ENCODE measurements at regions not wholly inside any gene's neighbourhood (a gene's known extent, or its start where the extent isn't known, plus 50 kb on each side); places are given as distances from the start of the nearest gene placed in this dataset.
A peak's percentile ranks its signal among the peaks of the same experiment; 100 is the strongest.

DNA sequence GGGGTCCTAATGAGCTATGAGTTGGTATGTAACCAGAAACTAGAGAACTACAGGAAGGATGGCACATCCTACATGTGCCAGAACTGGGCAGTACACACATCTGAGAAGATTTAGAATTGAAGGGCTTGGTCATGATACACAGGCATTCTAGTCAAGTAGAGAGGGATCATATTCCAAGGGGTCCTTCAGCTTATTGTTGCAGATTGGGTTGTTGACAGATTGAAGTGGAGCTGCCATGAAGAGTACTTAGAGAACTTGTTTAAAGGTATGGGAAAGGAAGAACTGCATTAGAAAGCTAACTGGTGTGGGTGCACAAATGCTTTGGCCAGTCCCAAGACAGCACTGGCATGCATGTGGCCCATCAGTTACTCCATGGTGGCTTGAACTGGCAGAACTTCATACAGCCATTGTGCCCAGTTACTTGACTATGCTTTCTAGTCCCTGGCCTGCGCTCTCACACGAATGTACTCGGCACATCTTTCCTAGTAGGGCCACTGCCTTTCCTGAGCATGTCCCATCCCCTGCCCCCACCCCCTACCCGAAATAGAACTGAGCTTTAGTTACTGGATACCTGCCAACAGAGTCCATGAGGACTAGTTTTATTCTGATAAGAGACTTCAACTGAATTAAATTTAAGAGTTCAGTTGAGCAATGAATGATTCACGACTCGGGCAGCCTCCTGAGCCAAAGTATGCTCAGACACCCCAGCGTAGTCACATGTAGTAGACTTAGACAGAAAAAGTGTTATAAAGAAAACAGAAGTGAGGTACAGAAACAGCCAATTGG is 64.0 kb downstream of the CCNG2 start:
- H3K36me3 ChIP-seq (ENCODE audit: insufficient read depth, low read length) = no peaks in the 10 kb centered on the region
- ChIA-PET CTCF (ENCODE audit: partially characterized antibody) (interaction anchor here (1.4 kb wide), 1 partner anchor 17 kb away, joined by 3 read pairs; no protein-coding TSS in a partner anchor), POLR2A (ENCODE audit: partially characterized antibody) (no interaction called here)
- H3K4me1 ChIP-seq (ENCODE audit: insufficient read depth, low read length) = no peaks in the 10 kb centered on the region
- H3K4me3 ChIP-seq (ENCODE audit: low read length in 2 of 2) = no peak overlapping the region
- Mint-ChIP-seq H3K27me3 (peaks cover 9 to 12% of the 10 kb centered on the region in 2 donors), H3K9me3 (peaks cover 0 to 2% (median 0%) of the 10 kb centered on the region in 8 donors), H3K4me3 (no peak overlapping the region), H3K4me1 (no peaks in the 10 kb centered on the region), H3K36me3 (no peaks in the 10 kb centered on the region), H3K27ac (no peak overlapping the region)
- no peaks in the 10 kb centered on the region for H3K9me3 ChIP-seq (ENCODE audit: control insufficient read depth in 1 of 2, low read length in 2 of 2)
- no peaks in the 10 kb centered on the region for H3K27me3 ChIP-seq (ENCODE audit: insufficient read depth, low read length)
- no peak overlapping the region for H3K27ac ChIP-seq (ENCODE audit: low read depth, low read length)
- intact Hi-C loops (cut with micrococcal nuclease) = no loop called here
- no peak for DNase-seq

- peaks cover 8 to 12% of the 10 kb centered on the region in 2 donors for H3K27me3 Mint-ChIP-seq
- no peak overlapping the region for H3K4me3 Mint-ChIP-seq
- intact Hi-C loops (cut with micrococcal nuclease) = no loop called here
- H3K4me1 Mint-ChIP-seq = no peaks in the 10 kb centered on the region
- H3K27ac Mint-ChIP-seq = no peak overlapping the region
- CTCF ChIA-PET (ENCODE audit: partially characterized antibody) = no interaction called here
- peaks cover 2 to 20% (median 10%) of the 10 kb centered on the region in 8 donors for H3K9me3 Mint-ChIP-seq
- no peaks in the 10 kb centered on the region for H3K9me3 ChIP-seq (ENCODE audit: control insufficient read depth in 1 of 2, low read length in 2 of 2)
- H3K36me3 Mint-ChIP-seq = no peaks in the 10 kb centered on the region
- H3K27me3 ChIP-seq (ENCODE audit: insufficient read depth, low read length) = no peaks in the 10 kb centered on the region
- H3K36me3 ChIP-seq (ENCODE audit: insufficient read depth, low read length) = no peaks in the 10 kb centered on the region
- H3K4me3 ChIP-seq (ENCODE audit: low read length in 2 of 2) = no peak overlapping the region
- DNase-seq = no peak
- no peak overlapping the region for H3K27ac ChIP-seq (ENCODE audit: low read depth, low read length)
- H3K4me1 ChIP-seq (ENCODE audit: insufficient read depth, low read length) = no peaks in the 10 kb centered on the region
- POLR2A ChIA-PET (ENCODE audit: partially characterized antibody) = interaction anchor here (0.6 kb wide), 1 partner anchor 780 kb away, joined by 4 read pairs; no protein-coding TSS in a partner anchor
These were observed 68.0 kb downstream of the CCNG2 start for GRCh38 chr4:77225022-77225421.

DNA sequence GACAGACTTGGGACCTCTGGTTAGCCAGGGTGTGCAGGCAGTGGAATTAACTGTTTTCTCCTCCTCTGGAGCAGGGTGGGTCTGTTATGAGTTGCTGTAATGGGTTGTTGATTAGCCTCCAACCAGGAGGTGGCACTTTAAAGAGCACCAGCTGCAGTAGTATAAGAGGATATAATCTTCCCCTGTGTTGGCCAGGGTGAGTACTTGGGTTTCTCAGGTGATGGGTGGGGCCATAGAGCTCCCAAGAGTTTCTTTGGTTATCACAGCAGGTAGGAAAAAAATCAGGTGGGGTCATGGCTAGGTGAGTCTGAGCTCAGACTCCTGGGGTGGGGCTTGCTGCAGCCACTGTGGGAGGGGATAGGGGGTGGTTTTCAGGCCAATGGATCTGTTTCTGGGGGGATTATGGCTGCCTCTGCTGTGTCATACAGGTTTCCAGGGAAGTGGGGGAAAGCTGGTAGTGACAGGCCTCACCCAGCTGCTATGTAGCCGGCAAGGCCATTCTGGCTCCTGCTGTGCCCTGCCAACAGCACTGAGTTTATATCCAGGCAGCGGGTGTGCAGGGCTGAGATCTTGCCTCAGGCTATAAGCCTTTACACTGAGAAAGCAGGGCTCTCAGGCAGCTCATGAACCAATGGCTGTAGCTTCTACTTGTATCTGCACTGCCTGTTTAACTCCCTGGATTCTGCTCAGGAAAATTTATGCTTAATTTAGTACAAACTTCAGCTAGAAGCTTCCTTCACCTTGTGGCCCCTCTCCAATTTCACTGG is 70.1 kb downstream of the CCNG2 start:
- Mint-ChIP-seq H3K9me3 (peaks cover 0 to 20% (median 10%) of the 10 kb centered on the region in 8 donors), H3K36me3 (no peaks in the 10 kb centered on the region), H3K4me3 (no peak overlapping the region), H3K4me1 (no peaks in the 10 kb centered on the region), H3K27me3 (peaks cover 4 to 12% of the 10 kb centered on the region in 2 donors), H3K27ac (peak overlapping the region in 1 of 7 donors; percentile 49)
- no peak overlapping the region for H3K4me3 ChIP-seq (ENCODE audit: low read length in 2 of 2)
- CTCF ChIA-PET (ENCODE audit: partially characterized antibody) = interaction anchor here (1.1 to 1.7 kb wide), 2 partner anchors 11 kb away, joined by 5 read pairs; no protein-coding TSS in a partner anchor
- no peak for DNase-seq
- no peaks in the 10 kb centered on the region for H3K27me3 ChIP-seq (ENCODE audit: insufficient read depth, low read length)
- no peak overlapping the region for H3K27ac ChIP-seq (ENCODE audit: low read depth, low read length)
- POLR2A ChIA-PET (ENCODE audit: partially characterized antibody) = no interaction called here
- intact Hi-C loops (cut with micrococcal nuclease) = no loop called here
- no peaks in the 10 kb centered on the region for H3K36me3 ChIP-seq (ENCODE audit: insufficient read depth, low read length)
- H3K4me1 ChIP-seq (ENCODE audit: insufficient read depth, low read length) = no peaks in the 10 kb centered on the region
- H3K9me3 ChIP-seq (ENCODE audit: control insufficient read depth in 1 of 2, low read length in 2 of 2) = no peaks in the 10 kb centered on the region

GRCh38 chr4:77229433-77229832 is 72.4 kb downstream of the CCNG2 start:
- no peaks in the 10 kb centered on the region for H3K4me1 Mint-ChIP-seq
- no peak overlapping the region for H3K4me3 Mint-ChIP-seq
- peaks cover 0 to 14% of the 10 kb centered on the region in 2 donors for H3K27me3 Mint-ChIP-seq
- ChIA-PET CTCF (ENCODE audit: partially characterized antibody) (no interaction called here), POLR2A (ENCODE audit: partially characterized antibody) (no interaction called here)
- no peak overlapping the region for H3K27ac Mint-ChIP-seq
- intact Hi-C loops (cut with micrococcal nuclease) = no loop called here
- Histone ChIP-seq H3K9me3 (ENCODE audit: control insufficient read depth in 1 of 2, low read length in 2 of 2) (no peaks in the 10 kb centered on the region), H3K27me3 (ENCODE audit: insufficient read depth, low read length) (no peaks in the 10 kb centered on the region), H3K4me3 (ENCODE audit: low read length in 2 of 2) (no peak overlapping the region), H3K36me3 (ENCODE audit: insufficient read depth, low read length) (no peaks in the 10 kb centered on the region), H3K4me1 (ENCODE audit: insufficient read depth, low read length) (no peaks in the 10 kb centered on the region), H3K27ac (ENCODE audit: low read depth, low read length) (no peak overlapping the region)
- DNase-seq = no peak
- H3K36me3 Mint-ChIP-seq = no peaks in the 10 kb centered on the region
- peaks cover 0 to 20% (median 10%) of the 10 kb centered on the region in 8 donors for H3K9me3 Mint-ChIP-seq

- H3K27me3 Mint-ChIP-seq = peaks cover 4 to 11% of the 10 kb centered on the region in 2 donors
- no peaks in the 10 kb centered on the region for H3K4me1 ChIP-seq (ENCODE audit: insufficient read depth, low read length)
- no peak overlapping the region for H3K27ac Mint-ChIP-seq
- no peak overlapping the region for H3K4me3 Mint-ChIP-seq
- no peak for DNase-seq
- H3K36me3 ChIP-seq (ENCODE audit: insufficient read depth, low read length) = no peaks in the 10 kb centered on the region
- POLR2A ChIA-PET (ENCODE audit: partially characterized antibody) = no interaction called here
- intact Hi-C loops (cut with micrococcal nuclease) = no loop called here
- H3K9me3 Mint-ChIP-seq = peaks cover 0 to 11% (median 4%) of the 10 kb centered on the region in 8 donors
- H3K9me3 ChIP-seq (ENCODE audit: control insufficient read depth in 1 of 2, low read length in 2 of 2) = no peaks in the 10 kb centered on the region
- CTCF ChIA-PET (ENCODE audit: partially characterized antibody) = no interaction called here
- no peaks in the 10 kb centered on the region for H3K36me3 Mint-ChIP-seq
- H3K4me3 ChIP-seq (ENCODE audit: low read length in 2 of 2) = no peak overlapping the region
- H3K27ac ChIP-seq (ENCODE audit: low read depth, low read length) = no peak overlapping the region
- H3K27me3 ChIP-seq (ENCODE audit: insufficient read depth, low read length) = no peaks in the 10 kb centered on the region
- no peaks in the 10 kb centered on the region for H3K4me1 Mint-ChIP-seq
These were observed 75.6 kb downstream of the CCNG2 start for GRCh38 chr4:77232653-77233052.

- Histone ChIP-seq H3K9me3 (ENCODE audit: control insufficient read depth in 1 of 2, low read length in 2 of 2) (no peaks in the 10 kb centered on the region), H3K27me3 (ENCODE audit: insufficient read depth, low read length) (no peaks in the 10 kb centered on the region), H3K27ac (ENCODE audit: low read depth, low read length) (no peak overlapping the region), H3K4me3 (ENCODE audit: low read length in 2 of 2) (no peak overlapping the region), H3K36me3 (ENCODE audit: insufficient read depth, low read length) (no peaks in the 10 kb centered on the region), H3K4me1 (ENCODE audit: insufficient read depth, low read length) (no peaks in the 10 kb centered on the region)
- H3K4me3 Mint-ChIP-seq = no peak overlapping the region
- H3K9me3 Mint-ChIP-seq = peaks cover 0 to 2% (median 0%) of the 10 kb centered on the region in 8 donors
- H3K27me3 Mint-ChIP-seq = peaks cover 4 to 9% of the 10 kb centered on the region in 2 donors
- CTCF ChIA-PET (ENCODE audit: partially characterized antibody) = no interaction called here
- no peak overlapping the region for H3K27ac Mint-ChIP-seq
- no peaks in the 10 kb centered on the region for H3K36me3 Mint-ChIP-seq
- POLR2A ChIA-PET (ENCODE audit: partially characterized antibody) = no interaction called here
- no peak for DNase-seq
- intact Hi-C loops (cut with micrococcal nuclease) = no loop called here
- H3K4me1 Mint-ChIP-seq = no peaks in the 10 kb centered on the region
These were observed 78.4 kb downstream of the CCNG2 start for GRCh38 chr4:77235289-77235854.

DNA sequence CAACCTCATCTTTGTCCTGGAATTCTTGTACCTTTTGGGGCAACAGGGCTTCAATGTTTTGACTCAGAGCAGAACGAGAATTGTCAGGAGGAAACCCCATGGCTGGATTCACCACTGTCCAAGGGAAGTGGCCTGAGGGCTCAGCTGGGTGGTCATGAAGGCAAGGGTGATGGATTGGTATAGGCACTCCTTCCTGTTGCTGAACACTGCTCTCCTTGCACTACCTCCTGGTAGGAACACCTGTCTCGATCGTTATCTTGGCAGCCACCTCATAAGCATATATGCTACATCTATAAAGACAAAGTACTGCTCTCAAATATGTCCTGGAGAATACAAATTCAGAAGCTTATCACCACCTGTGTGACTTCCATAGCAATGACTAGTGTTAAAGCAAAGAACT is 79.8 kb downstream of the CCNG2 start:
- ChIA-PET POLR2A (ENCODE audit: partially characterized antibody) (no interaction called here), CTCF (ENCODE audit: partially characterized antibody) (interaction anchor here (1.3 to 1.5 kb wide), 2 partner anchors 13 to 72 kb away, joined by 3 to 5 read pairs; no protein-coding TSS in a partner anchor)
- Mint-ChIP-seq H3K9me3 (peaks cover 0 to 2% (median 0%) of the 10 kb centered on the region in 8 donors), H3K27ac (no peak overlapping the region), H3K36me3 (no peaks in the 10 kb centered on the region), H3K27me3 (peaks cover 9 to 15% of the 10 kb centered on the region in 2 donors), H3K4me3 (no peak overlapping the region), H3K4me1 (no peaks in the 10 kb centered on the region)
- H3K4me3 ChIP-seq (ENCODE audit: low read length in 2 of 2) = no peak overlapping the region
- no peaks in the 10 kb centered on the region for H3K27me3 ChIP-seq (ENCODE audit: insufficient read depth, low read length)
- no peaks in the 10 kb centered on the region for H3K4me1 ChIP-seq (ENCODE audit: insufficient read depth, low read length)
- H3K9me3 ChIP-seq (ENCODE audit: control insufficient read depth in 1 of 2, low read length in 2 of 2) = no peaks in the 10 kb centered on the region
- intact Hi-C loops (cut with micrococcal nuclease) = no loop called here
- no peak overlapping the region for H3K27ac ChIP-seq (ENCODE audit: low read depth, low read length)
- DNase-seq = no peak
- H3K36me3 ChIP-seq (ENCODE audit: insufficient read depth, low read length) = no peaks in the 10 kb centered on the region

Measured in CD4-positive, alpha-beta memory T cell (primary cell).